ENCODE measurements at regions not wholly inside any gene's neighbourhood (a gene's known extent, or its start where the extent isn't known, plus 50 kb on each side); places are given as distances from the start of the nearest gene placed in this dataset.

- TF ChIP-seq EZH2phosphoT487 (IDR thresholded peaks at IDR 0.05; ENCODE audit: borderline replicate concordance) (no peak), CTCF (conservative IDR thresholded peaks at IDR 0.05; ENCODE audit: low read length) (no peak)
- H3K4me3 ChIP-seq (ENCODE audit: low read length, poor library complexity, severe bottlenecking): no peak overlapping the region
- H3K9ac ChIP-seq (ENCODE audit: low read depth, low read length, poor library complexity, severe bottlenecking): no peak overlapping the region
- no peaks in the 10 kb centered on the region for H3K9me2 ChIP-seq (replicated peaks; ENCODE audit: low read depth, low read length)
- no peaks in the 10 kb centered on the region for H3K27me3 ChIP-seq (ENCODE audit: insufficient read depth, low read length, poor library complexity, severe bottlenecking)
- no peak overlapping the region for H3K4me2 ChIP-seq (ENCODE audit: low read depth, low read length, poor library complexity, severe bottlenecking)
- no peaks in the 10 kb centered on the region for H4K20me1 ChIP-seq (ENCODE audit: insufficient read depth, low read length, poor library complexity, severe bottlenecking)
- no peaks in the 10 kb centered on the region for H3K79me2 ChIP-seq (ENCODE audit: insufficient read depth, low read length)
- H2AFZ ChIP-seq (ENCODE audit: low read length): no peak overlapping the region
- no peaks in the 10 kb centered on the region for H3K4me1 ChIP-seq (ENCODE audit: insufficient read depth, low read length, poor library complexity, severe bottlenecking)
- no peaks in the 10 kb centered on the region for H3K36me3 ChIP-seq (ENCODE audit: insufficient read depth, low read length)
- no peaks in the 10 kb centered on the region for H3K9me3 ChIP-seq (ENCODE audit: insufficient read depth, low read depth, low read length)
- no peaks in the 10 kb centered on the region for H3F3A ChIP-seq (ENCODE audit: low read depth)
Observed at GRCh38 chr13:22592515-22592914, 588.3 kb upstream of the SGCG start.

- Histone ChIP-seq H3K4me3 (ENCODE audit: low read length, poor library complexity, severe bottlenecking) (no peak overlapping the region), H3K27me3 (ENCODE audit: insufficient read depth, low read length, poor library complexity, severe bottlenecking) (no peaks in the 10 kb centered on the region)
- TF ChIP-seq CTCF (conservative IDR thresholded peaks at IDR 0.05; ENCODE audit: low read length) (no peak), EZH2phosphoT487 (IDR thresholded peaks at IDR 0.05; ENCODE audit: borderline replicate concordance) (no peak)
Observed at GRCh38 chr13:22594041-22594440, 586.7 kb upstream of the SGCG start.

GRCh38 chr13:22596171-22596863 is 584.5 kb upstream of the SGCG start:
- Histone ChIP-seq H3K79me2 (ENCODE audit: insufficient read depth, low read length) (no peaks in the 10 kb centered on the region), H2AFZ (ENCODE audit: low read length) (no peak overlapping the region), H3K36me3 (ENCODE audit: insufficient read depth, low read length) (no peaks in the 10 kb centered on the region), H3K9ac (ENCODE audit: low read depth, low read length, poor library complexity, severe bottlenecking) (no peak overlapping the region), H3K4me2 (ENCODE audit: low read depth, low read length, poor library complexity, severe bottlenecking) (no peak overlapping the region), H3K4me1 (ENCODE audit: insufficient read depth, low read length, poor library complexity, severe bottlenecking) (no peaks in the 10 kb centered on the region), H3K9me2 (replicated peaks; ENCODE audit: low read depth, low read length) (no peaks in the 10 kb centered on the region), H3F3A (ENCODE audit: low read depth) (no peaks in the 10 kb centered on the region), H4K20me1 (ENCODE audit: insufficient read depth, low read length, poor library complexity, severe bottlenecking) (no peaks in the 10 kb centered on the region), H3K27me3 (ENCODE audit: insufficient read depth, low read length, poor library complexity, severe bottlenecking) (no peaks in the 10 kb centered on the region), H3K9me3 (ENCODE audit: insufficient read depth, low read depth, low read length) (no peaks in the 10 kb centered on the region), H3K4me3 (ENCODE audit: low read length, poor library complexity, severe bottlenecking) (no peak overlapping the region)
- no peak for TF ChIP-seq CTCF (conservative IDR thresholded peaks at IDR 0.05; ENCODE audit: low read length)
- no peak for TF ChIP-seq EZH2phosphoT487 (IDR thresholded peaks at IDR 0.05; ENCODE audit: borderline replicate concordance)

More at GRCh38 chr13:22594041-22594440, 586.7 kb upstream of the SGCG start:
- no peak overlapping the region for H3K4me2 ChIP-seq (ENCODE audit: low read depth, low read length, poor library complexity, severe bottlenecking)
- H4K20me1 ChIP-seq (ENCODE audit: insufficient read depth, low read length, poor library complexity, severe bottlenecking): no peaks in the 10 kb centered on the region
- H3K9me2 ChIP-seq (replicated peaks; ENCODE audit: low read depth, low read length): no peaks in the 10 kb centered on the region
- no peaks in the 10 kb centered on the region for H3K36me3 ChIP-seq (ENCODE audit: insufficient read depth, low read length)
- no peaks in the 10 kb centered on the region for H3K4me1 ChIP-seq (ENCODE audit: insufficient read depth, low read length, poor library complexity, severe bottlenecking)
- no peaks in the 10 kb centered on the region for H3F3A ChIP-seq (ENCODE audit: low read depth)
- no peak overlapping the region for H3K9ac ChIP-seq (ENCODE audit: low read depth, low read length, poor library complexity, severe bottlenecking)
- no peaks in the 10 kb centered on the region for H3K79me2 ChIP-seq (ENCODE audit: insufficient read depth, low read length)
- H3K9me3 ChIP-seq (ENCODE audit: insufficient read depth, low read depth, low read length): no peaks in the 10 kb centered on the region
- H2AFZ ChIP-seq (ENCODE audit: low read length): no peak overlapping the region
